Medulla oblongata (tissue), 1 donor: ENCODE measurements at regions not wholly inside any gene's neighbourhood (a gene's known extent, or its start where the extent isn't known, plus 50 kb on each side); places are given as distances from the start of the nearest gene placed in this dataset.

Experiments used
- DNase-seq: peaks from one replicate; pipeline ENCODE4 v3.0.0-alpha.2; 2015; ENCODE audit errors: extremely low spot score

GRCh38 chr10:130741901-130742855, 569.3 kb downstream of the TCERG1L start:
- no peak for DNase-seq

DNA sequence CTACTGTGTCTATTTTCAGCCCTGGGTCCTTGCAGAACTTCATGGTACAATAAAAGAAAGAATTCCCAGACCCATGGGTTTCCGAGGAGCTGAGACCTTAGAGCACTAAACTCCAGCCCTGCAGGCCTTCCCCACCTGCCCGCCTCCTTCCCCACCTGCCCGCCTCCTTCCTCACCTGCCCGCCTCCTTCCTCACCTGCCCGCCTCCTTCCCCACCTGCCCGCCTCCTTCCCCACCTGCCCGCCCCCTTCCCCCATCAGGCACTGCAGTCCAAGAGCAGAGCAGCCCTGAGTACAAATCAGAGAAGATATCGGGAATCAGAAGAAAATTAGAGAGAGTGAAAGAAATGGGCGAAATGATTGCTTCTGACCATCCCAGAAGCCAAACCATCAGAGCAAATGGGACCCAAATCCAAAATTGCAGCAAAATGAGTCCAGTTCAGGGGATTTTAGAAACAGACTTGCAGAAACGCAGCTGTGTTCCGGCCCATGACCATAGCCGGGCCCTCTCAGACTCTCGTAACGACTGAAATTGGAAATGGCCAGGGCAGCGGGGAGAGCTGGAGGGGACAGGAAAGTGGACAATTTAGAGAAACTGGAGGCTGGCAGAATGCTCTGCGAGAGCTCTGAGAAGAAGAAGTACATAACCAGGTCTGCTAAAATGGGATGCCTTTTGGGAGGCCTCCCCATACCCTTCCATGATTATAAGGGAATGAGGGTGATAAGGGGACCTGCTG, 568.4 kb downstream of the TCERG1L start:
- DNase-seq: no peak

DNA sequence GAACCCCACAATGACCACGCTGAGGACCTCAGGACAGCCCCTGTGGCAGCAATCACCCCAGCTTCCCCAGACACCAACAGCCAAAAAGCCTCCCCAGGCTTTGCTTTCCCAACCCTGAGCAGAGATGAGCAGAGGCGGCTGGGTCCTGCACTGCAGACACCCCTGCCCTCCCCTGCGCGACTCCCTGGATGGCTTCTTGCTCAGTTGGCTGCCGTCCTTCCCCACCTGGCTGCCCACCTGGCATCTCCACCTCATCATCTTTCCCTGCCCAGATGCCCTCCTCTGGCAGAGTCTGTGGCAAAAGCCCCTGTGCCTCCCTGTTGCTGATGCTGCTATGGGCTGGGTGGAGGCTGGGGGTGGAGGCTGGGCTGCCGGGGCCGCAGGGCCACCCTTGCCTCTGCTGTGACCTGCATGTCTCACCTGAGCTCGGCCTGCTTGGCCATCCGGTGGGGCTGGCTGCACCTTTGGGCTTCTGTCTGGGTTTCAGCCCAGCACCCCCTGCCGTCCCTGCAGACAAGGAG, 567.7 kb downstream of the TCERG1L start:
- DNase-seq: no peak

DNA sequence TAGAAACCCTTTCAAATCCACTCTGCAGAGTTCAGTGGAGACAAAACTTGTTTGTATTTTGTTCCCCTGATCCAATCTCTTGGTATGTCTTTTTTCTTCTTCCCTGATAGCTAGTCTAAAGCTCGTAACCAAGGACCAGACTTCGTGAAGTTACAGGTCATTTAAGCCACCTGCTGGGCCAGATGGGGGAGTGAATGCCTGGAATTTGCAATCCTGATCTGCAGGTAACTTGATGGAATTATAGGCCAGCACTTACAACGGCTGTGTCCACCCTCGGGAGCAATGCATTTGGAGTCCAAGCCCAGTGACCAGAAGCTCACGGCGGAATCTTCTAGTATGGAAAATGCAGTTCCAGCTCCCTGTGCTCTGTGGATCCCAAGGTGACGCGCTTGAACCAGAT, 566.9 kb downstream of the TCERG1L start:
- DNase-seq: no peak

DNA sequence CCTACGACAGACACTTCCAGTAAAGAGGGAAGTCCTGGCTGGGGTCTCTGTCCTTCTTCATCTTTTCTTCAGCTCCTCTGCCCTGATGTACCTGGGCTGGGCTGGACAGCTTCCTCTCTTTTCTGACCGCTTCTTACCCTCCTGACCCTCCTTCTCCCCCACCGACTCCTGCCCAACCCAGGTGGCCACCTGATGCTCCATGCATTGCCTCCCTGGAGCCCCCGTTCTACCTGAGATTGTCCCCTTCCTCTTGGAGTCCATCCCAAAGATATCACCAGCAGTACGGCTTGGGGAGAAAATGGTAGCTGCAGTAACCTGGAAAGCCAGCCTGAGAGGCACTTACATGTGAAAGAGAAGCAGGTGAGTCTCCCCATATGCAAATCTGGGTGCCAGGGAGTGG, 566.3 kb downstream of the TCERG1L start:
- DNase-seq: no peak

GRCh38 chr10:130745821-130746220, 565.7 kb downstream of the TCERG1L start:
- DNase-seq: no peak

DNA sequence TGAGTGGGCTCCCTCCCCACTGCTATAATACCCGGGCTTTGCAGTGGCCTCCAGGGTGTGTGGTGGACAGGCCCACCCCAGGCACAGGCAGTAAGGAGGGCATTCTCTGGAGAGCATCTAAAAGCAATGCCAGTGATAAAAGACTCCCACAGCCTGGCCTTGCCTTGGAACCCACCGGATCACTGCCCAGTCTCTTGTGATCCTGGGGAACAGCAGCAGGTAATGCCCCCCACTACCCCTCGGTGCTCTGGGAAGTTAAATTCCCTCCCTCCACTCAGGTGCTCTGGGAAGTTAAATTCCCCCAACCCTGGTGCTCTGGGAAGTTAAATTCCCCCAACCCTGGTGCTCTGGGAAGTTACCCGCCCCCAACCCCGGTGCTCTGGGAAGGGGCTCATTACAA, 565.2 kb downstream of the TCERG1L start:
- no peak for DNase-seq

- no peak for DNase-seq
These were observed 564.2 kb downstream of the TCERG1L start for GRCh38 chr10:130747356-130747755.

DNA sequence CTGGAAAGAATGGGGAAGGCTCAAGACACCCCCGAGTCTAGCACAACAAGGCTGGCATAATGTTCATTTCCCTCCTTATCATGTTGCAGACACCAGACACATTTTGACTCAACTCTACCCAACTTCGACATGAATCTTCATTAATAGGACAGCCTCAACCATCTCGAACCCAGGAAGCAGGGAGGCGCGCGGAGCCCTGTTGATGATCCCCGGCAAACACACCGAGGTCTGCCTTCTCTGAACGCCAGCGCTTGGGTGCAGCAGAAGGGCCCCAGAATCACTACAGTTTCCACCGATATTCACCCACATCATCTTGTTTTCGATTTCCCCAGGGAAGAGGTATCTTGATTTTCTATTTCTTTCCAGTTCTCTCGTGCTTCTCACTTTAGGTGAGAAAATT, 563.6 kb downstream of the TCERG1L start:
- DNase-seq: no peak

GRCh38 chr10:130748409-130749057, 563.0 kb downstream of the TCERG1L start:
- no peak for DNase-seq

- no peak for DNase-seq
These were observed 561.6 kb downstream of the TCERG1L start for GRCh38 chr10:130749911-130750310.

- no peak for DNase-seq
These were observed 561.1 kb downstream of the TCERG1L start for GRCh38 chr10:130750441-130750840.

DNA sequence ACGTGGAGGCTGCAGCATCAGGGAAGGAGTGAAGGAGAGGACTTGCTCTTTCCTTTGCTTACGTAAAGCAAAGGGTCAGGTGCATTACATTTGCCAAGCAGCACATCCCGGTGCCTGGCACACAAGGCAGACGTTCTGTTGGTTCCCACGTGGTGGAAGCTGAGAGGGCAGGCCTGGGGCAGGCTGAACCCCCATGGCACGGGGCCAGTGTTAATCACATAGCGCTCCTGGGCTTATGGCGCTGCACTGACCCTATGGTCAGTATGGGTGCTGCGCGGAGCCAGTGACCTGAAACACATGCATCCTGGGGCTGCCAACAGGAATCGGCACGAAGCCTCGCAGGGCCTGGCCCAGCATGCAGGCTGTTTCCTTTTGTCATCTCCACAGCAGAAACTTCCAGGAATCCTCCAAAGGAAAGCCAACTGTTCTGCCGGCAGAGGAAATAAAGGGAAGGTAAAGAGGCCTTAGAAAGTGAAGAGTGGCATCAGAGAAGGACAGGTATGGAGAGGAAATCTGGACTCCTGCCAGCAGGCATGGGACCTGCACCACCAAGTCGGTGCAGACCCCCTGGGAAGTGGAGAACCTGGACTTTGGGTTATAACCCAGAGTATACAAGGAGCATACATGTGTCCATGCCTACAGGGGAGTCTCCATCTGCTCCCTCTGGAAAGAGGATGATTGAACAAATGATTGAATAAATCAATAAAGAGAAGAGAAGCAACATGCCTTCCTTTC, 560.2 kb downstream of the TCERG1L start:
- no peak for DNase-seq

DNA sequence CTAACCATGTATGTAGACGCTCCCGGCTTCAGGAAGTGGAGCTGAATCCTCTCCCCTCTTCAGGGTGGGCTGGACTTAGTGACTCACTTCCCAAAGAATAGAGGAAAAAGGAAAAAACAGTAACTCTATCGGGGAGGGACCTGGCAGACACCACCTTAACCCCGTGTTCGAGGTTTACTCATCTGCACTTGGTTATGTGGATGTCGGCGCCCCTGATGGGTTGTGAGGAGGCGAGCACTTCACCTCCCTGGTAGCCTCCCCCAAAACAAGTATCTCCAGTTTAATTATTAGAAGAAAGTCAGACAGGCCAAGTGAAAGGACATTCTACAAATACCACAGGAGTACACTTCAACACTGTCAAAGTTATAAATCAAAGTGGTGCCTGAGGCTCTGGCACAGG, 559.7 kb downstream of the TCERG1L start:
- no peak for DNase-seq

DNA sequence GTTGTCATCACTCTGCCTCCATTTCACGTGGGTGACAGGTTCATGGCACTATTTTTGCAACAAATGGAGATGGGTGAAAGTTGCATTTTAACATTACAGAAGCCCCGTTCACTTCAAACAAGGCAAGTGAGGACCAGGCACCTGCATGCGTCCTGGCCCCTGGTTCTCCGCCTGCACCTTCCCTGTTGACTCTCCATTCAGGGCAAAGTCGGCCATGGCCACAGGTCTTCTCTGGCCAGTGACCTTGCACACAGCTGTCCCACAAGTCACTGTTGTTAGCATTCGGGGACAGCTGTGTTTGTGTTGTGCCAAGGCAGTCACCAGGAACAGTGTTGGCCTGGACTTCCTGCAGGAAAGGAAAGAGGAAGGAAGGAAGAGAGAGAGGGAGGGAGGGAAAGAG, 554.9 kb downstream of the TCERG1L start:
- no peak for DNase-seq

DNA sequence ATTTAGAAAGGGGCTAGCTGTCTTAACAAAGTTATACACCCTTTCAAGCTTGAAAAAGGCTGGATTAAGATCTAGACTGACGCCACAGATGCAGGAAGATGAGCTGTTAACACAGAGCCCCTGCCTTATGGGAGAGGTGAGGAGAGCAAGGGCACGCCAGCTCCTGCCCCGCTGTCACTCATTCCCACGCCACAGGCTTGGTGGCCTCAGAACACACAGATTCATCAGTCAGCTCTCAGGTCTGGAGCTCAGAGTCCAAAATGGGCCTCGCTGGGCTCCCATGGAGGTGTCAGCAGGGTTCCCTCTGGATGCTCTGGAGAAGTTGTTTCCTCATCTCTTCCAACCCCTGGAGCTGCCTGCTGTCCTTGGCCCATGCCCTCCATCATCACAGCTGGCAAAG, 554.2 kb downstream of the TCERG1L start:
- no peak for DNase-seq

GRCh38 chr10:130757821-130758489, 553.6 kb downstream of the TCERG1L start:
- DNase-seq: no peak

GRCh38 chr10:130758529-130758928, 553.0 kb downstream of the TCERG1L start:
- no peak for DNase-seq

GRCh38 chr10:130761032-130761575, 550.4 kb downstream of the TCERG1L start:
- DNase-seq: no peak

GRCh38 chr10:130761788-130762301, 549.7 kb downstream of the TCERG1L start:
- no peak for DNase-seq
